Loucy (cell line): ENCODE measurements at regions not wholly inside any gene's neighbourhood (a gene's known extent, or its start where the extent isn't known, plus 50 kb on each side); places are given as distances from the start of the nearest gene placed in this dataset.

ENCODE experiments used
- CTCF ChIP-seq: fragments of 200-600 bp; sonication (generic); conservative IDR thresholded peaks from 2 replicates; pipeline ENCODE4 v1.5.1; 2014; ENCODE audit warnings: mild to moderate bottlenecking, antibody characterized with exemption, low read length
- EZH2phosphoT487 ChIP-seq: fragments of 200-600 bp; IDR thresholded peaks from 2 replicates; pipeline ENCODE4 v1.6.1; 2018; ENCODE audit warnings: antibody characterized with exemption, mild to moderate bottlenecking, moderate library complexity, borderline replicate concordance

GRCh38 chr10:106519376-106520030 lies 645.0 kb downstream of the SORCS1 start:
- no peak for TF ChIP-seq CTCF
- TF ChIP-seq EZH2phosphoT487: no peak
